NCI-H446 (cell line): ENCODE measurements at regions not wholly inside any gene's neighbourhood (a gene's known extent, or its start where the extent isn't known, plus 50 kb on each side); places are given as distances from the start of the nearest gene placed in this dataset.

Experiments
- DNase-seq, 2 experiments: peaks; one replicate each; lab custom pipeline; 2025; lab: John Stamatoyannopoulos, UW

GRCh38 chr4:36719425-36719824 is 438.0 kb downstream of the DTHD1 start:
- no peak for DNase-seq

- DNase-seq: no peak
Observed at GRCh38 chr4:36722986-36723385, 441.6 kb downstream of the DTHD1 start.

GRCh38 chr4:36734334-36734733 is 452.9 kb downstream of the DTHD1 start:
- no peak for DNase-seq

- DNase-seq: no peak
Observed at GRCh38 chr4:36737691-36738090, 456.3 kb downstream of the DTHD1 start.

- DNase-seq: peak; percentile 47 to 84
Observed at GRCh38 chr4:36740796-36741310, 459.4 kb downstream of the DTHD1 start.

- DNase-seq: no peak
Observed at GRCh38 chr4:36747277-36748129, 466.1 kb downstream of the DTHD1 start.

- no peak for DNase-seq
Observed at GRCh38 chr4:36753048-36753447, 471.6 kb downstream of the DTHD1 start.

GRCh38 chr4:36757580-36758311 is 476.3 kb downstream of the DTHD1 start:
- DNase-seq: no peak

GRCh38 chr4:36758312-36759178 is 477.1 kb downstream of the DTHD1 start:
- no peak for DNase-seq

GRCh38 chr4:36761607-36762006 is 480.2 kb downstream of the DTHD1 start:
- DNase-seq: no peak

- no peak for DNase-seq
Observed at GRCh38 chr4:36763814-36764213, 480.7 kb upstream of the NWD2 start.

- DNase-seq: no peak
Observed at GRCh38 chr4:36767596-36767995, 476.9 kb upstream of the NWD2 start.

GRCh38 chr4:36771411-36772153 is 473.0 kb upstream of the NWD2 start:
- DNase-seq: no peak

- no peak for DNase-seq
Observed at GRCh38 chr4:36772154-36772516, 472.4 kb upstream of the NWD2 start.

- DNase-seq: no peak
Observed at GRCh38 chr4:36773467-36773866, 471.1 kb upstream of the NWD2 start.

- DNase-seq: no peak
Observed at GRCh38 chr4:36775544-36775943, 469.0 kb upstream of the NWD2 start.

GRCh38 chr4:36779601-36780000 is 464.9 kb upstream of the NWD2 start:
- DNase-seq: no peak

- DNase-seq: no peak
Observed at GRCh38 chr4:36785973-36786372, 458.6 kb upstream of the NWD2 start.

- DNase-seq: no peak
Observed at GRCh38 chr4:36786519-36786918, 458.0 kb upstream of the NWD2 start.

GRCh38 chr4:36794716-36795115 is 449.8 kb upstream of the NWD2 start:
- no peak for DNase-seq

GRCh38 chr4:36812149-36812548 is 432.4 kb upstream of the NWD2 start:
- DNase-seq: no peak

GRCh38 chr4:36815536-36815935 is 429.0 kb upstream of the NWD2 start:
- no peak for DNase-seq
